HG03060 (cell line): ENCODE measurements at regions not wholly inside any gene's neighbourhood (a gene's known extent, or its start where the extent isn't known, plus 50 kb on each side); places are given as distances from the start of the nearest gene placed in this dataset.

Experiments used
- ATAC-seq: cut with Tn5 transposase; IDR thresholded peaks from one replicate; pipeline ENCODE4 v1.9.1; 2021; ENCODE audit warnings: low read depth, moderate number of reproducible peaks; ENCODE audit not compliant: unreplicated experiment

GRCh38 chr18:79625924-79626561, 53.6 kb upstream of the CTDP1 start:
- no peak for ATAC-seq

- no peak for ATAC-seq
Measured at GRCh38 chr18:79626905-79627749, 52.5 kb upstream of the CTDP1 start.

GRCh38 chr18:79627750-79628294, 51.8 kb upstream of the CTDP1 start:
- no peak for ATAC-seq

- ATAC-seq = no peak
Measured at GRCh38 chr18:79628416-79629248, 51.0 kb upstream of the CTDP1 start.

GRCh38 chr18:79629249-79629558, 50.4 kb upstream of the CTDP1 start:
- no peak for ATAC-seq

- ATAC-seq = no peak
Measured at GRCh38 chr18:79629606-79630005, 50.0 kb upstream of the CTDP1 start.
